WTC11 (cell line): ENCODE measurements at regions not wholly inside any gene's neighbourhood (a gene's known extent, or its start where the extent isn't known, plus 50 kb on each side); places are given as distances from the start of the nearest gene placed in this dataset.
"Not testable (repeated sequence)": the region's sequence is repeated elsewhere in the genome, so short reads cannot be mapped to it uniquely, and the experiment has no call there.

Source experiments
- GTF2I ChIP-seq: fragments of 250-450 bp; sonication (Bioruptor Pico); conservative IDR thresholded peaks from 2 replicates; pipeline ENCODE4 v1.4.0; 2021; ENCODE audit warnings: mild to moderate bottlenecking
- NFATC4 ChIP-seq: fragments of 250-450 bp; sonication (Bioruptor Pico); IDR thresholded peaks from 2 replicates; pipeline ENCODE4 v1.9.0; 2021; ENCODE audit warnings: mild to moderate bottlenecking
- RELA ChIP-seq: sonication (generic); formaldehyde crosslinking; IDR thresholded peaks from 2 replicates; pipeline ENCODE4 v1.8.1; 2022; ENCODE audit warnings: missing genetic modification reagents, mild to moderate bottlenecking, borderline replicate concordance
- SP1 ChIP-seq: sonication (generic); formaldehyde crosslinking; conservative IDR thresholded peaks from 2 replicates; pipeline ENCODE4 v1.8.1; 2022; ENCODE audit warnings: missing genetic modification reagents
- ZBTB21 ChIP-seq: sonication (generic); formaldehyde crosslinking; IDR thresholded peaks from 2 replicates; pipeline ENCODE4 v1.8.1; 2023; ENCODE audit warnings: mild to moderate bottlenecking, missing genetic modification reagents, borderline replicate concordance
- ZNF232 ChIP-seq: sonication (generic); formaldehyde crosslinking; IDR thresholded peaks from 2 replicates; pipeline ENCODE4 v1.8.0; 2022; ENCODE audit warnings: mild to moderate bottlenecking, missing genetic modification reagents
- TF ChIP-seq, protein P1 (sequence below): sonication (generic); formaldehyde crosslinking; IDR thresholded peaks from 2 replicates; pipeline ENCODE4 v1.8.0; 2022; ENCODE audit warnings: missing genetic modification reagents
- TF ChIP-seq, protein P2 (sequence below): fragments of 200-600 bp; IDR thresholded peaks from 2 replicates; pipeline ENCODE4 v1.8.0; 2022; ENCODE audit warnings: antibody characterized with exemption
- TF ChIP-seq, protein P3 (sequence below): sonication (generic); formaldehyde crosslinking; IDR thresholded peaks from 2 replicates; pipeline ENCODE4 v1.8.0; 2022; ENCODE audit warnings: mild to moderate bottlenecking, missing genetic modification reagents

DNA sequence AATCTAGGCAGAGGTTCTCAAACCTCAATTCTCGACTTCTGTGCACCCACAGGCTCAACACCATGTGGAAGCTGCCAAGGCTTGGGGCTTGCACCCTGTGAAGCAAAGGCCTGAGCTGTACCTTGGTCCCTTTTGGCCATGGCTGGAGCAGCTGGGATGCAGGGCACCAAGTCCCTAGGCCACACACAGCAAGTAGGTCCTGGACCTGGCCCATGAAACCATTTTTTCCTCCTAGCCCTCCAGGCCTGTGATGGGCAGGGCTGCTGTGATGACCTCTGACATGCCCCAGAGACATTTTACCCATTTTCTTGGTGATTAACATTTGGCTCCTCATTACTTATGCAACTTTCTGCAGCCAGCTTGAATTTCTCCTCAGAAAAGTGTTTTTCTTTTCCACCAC, 146.7 kb downstream of the RASEF start:
- not testable (repeated sequence) for TF ChIP-seq SP1 (CRISPR knock-in tag); ZNF232; NFATC4 (CRISPR knock-in tag); GTF2I (CRISPR knock-in tag); RELA (CRISPR knock-in tag); ZBTB21 (CRISPR knock-in tag)
- TF ChIP-seq, protein P1, sequence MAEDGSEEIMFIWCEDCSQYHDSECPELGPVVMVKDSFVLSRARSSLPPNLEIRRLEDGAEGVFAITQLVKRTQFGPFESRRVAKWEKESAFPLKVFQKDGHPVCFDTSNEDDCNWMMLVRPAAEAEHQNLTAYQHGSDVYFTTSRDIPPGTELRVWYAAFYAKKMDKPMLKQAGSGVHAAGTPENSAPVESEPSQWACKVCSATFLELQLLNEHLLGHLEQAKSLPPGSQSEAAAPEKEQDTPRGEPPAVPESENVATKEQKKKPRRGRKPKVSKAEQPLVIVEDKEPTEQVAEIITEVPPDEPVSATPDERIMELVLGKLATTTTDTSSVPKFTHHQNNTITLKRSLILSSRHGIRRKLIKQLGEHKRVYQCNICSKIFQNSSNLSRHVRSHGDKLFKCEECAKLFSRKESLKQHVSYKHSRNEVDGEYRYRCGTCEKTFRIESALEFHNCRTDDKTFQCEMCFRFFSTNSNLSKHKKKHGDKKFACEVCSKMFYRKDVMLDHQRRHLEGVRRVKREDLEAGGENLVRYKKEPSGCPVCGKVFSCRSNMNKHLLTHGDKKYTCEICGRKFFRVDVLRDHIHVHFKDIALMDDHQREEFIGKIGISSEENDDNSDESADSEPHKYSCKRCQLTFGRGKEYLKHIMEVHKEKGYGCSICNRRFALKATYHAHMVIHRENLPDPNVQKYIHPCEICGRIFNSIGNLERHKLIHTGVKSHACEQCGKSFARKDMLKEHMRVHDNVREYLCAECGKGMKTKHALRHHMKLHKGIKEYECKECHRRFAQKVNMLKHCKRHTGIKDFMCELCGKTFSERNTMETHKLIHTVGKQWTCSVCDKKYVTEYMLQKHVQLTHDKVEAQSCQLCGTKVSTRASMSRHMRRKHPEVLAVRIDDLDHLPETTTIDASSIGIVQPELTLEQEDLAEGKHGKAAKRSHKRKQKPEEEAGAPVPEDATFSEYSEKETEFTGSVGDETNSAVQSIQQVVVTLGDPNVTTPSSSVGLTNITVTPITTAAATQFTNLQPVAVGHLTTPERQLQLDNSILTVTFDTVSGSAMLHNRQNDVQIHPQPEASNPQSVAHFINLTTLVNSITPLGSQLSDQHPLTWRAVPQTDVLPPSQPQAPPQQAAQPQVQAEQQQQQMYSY = not testable (repeated sequence)
- TF ChIP-seq, protein P2, sequence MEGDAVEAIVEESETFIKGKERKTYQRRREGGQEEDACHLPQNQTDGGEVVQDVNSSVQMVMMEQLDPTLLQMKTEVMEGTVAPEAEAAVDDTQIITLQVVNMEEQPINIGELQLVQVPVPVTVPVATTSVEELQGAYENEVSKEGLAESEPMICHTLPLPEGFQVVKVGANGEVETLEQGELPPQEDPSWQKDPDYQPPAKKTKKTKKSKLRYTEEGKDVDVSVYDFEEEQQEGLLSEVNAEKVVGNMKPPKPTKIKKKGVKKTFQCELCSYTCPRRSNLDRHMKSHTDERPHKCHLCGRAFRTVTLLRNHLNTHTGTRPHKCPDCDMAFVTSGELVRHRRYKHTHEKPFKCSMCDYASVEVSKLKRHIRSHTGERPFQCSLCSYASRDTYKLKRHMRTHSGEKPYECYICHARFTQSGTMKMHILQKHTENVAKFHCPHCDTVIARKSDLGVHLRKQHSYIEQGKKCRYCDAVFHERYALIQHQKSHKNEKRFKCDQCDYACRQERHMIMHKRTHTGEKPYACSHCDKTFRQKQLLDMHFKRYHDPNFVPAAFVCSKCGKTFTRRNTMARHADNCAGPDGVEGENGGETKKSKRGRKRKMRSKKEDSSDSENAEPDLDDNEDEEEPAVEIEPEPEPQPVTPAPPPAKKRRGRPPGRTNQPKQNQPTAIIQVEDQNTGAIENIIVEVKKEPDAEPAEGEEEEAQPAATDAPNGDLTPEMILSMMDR = not testable (repeated sequence)
- TF ChIP-seq, protein P3, sequence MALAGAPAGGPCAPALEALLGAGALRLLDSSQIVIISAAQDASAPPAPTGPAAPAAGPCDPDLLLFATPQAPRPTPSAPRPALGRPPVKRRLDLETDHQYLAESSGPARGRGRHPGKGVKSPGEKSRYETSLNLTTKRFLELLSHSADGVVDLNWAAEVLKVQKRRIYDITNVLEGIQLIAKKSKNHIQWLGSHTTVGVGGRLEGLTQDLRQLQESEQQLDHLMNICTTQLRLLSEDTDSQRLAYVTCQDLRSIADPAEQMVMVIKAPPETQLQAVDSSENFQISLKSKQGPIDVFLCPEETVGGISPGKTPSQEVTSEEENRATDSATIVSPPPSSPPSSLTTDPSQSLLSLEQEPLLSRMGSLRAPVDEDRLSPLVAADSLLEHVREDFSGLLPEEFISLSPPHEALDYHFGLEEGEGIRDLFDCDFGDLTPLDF (CRISPR knock-in tag) = not testable (repeated sequence)
